ENCODE measurements at regions not wholly inside any gene's neighbourhood (a gene's known extent, or its start where the extent isn't known, plus 50 kb on each side); places are given as distances from the start of the nearest gene placed in this dataset.

GRCh38 chr2:225192869-225193268 is 150.6 kb upstream of the DOCK10 start:
- Histone ChIP-seq H3K4me1 (ENCODE audit: control insufficient read depth, insufficient read depth, low read length) (no peaks in the 10 kb centered on the region), H3K27ac (ENCODE audit: extremely low read depth, low read depth, low read length) (no peak overlapping the region), H3K9me3 (ENCODE audit: control insufficient read depth, insufficient read depth, low read depth, low read length) (no peaks in the 10 kb centered on the region), H3K36me3 (ENCODE audit: control insufficient read depth in 2 of 2, insufficient read depth in 1 of 2, low read length in 2 of 2) (no peaks in the 10 kb centered on the region), H3K4me3 (ENCODE audit: low read depth, low read length) (no peak overlapping the region)
- POLR2A ChIA-PET: no interaction called here
- CTCF ChIA-PET: no interaction called here
- TF ChIP-seq ZNF776 (tag by site-specific recombination; IDR thresholded peaks at IDR 0.05; ENCODE audit: borderline replicate concordance) (no peak), ZSCAN5A (tag by site-specific recombination; IDR thresholded peaks at IDR 0.05) (no peak), PRDM1 (tag by site-specific recombination; IDR thresholded peaks at IDR 0.05) (no peak), ZNF366 (tag by site-specific recombination; conservative IDR thresholded peaks at IDR 0.05) (no peak), ZFP3 (tag by site-specific recombination; IDR thresholded peaks at IDR 0.05; ENCODE audit: low read depth) (no peak), ZNF629 (tag by site-specific recombination; IDR thresholded peaks at IDR 0.05) (no peak), ZNF488 (tag by site-specific recombination; IDR thresholded peaks at IDR 0.05) (no peak), ZNF561 (tag by site-specific recombination; IDR thresholded peaks at IDR 0.05; ENCODE audit: borderline replicate concordance) (no peak), HOXC10 (CRISPR knock-in tag; IDR thresholded peaks at IDR 0.05) (no peak), ZBTB21 (tag by site-specific recombination; IDR thresholded peaks at IDR 0.05) (no peak), BCL11A (tag by site-specific recombination; IDR thresholded peaks at IDR 0.05; ENCODE audit: low read depth) (no peak), ZNF157 (tag by site-specific recombination; IDR thresholded peaks at IDR 0.05) (no peak), ZNF639 (tag by site-specific recombination; IDR thresholded peaks at IDR 0.05) (no peak), MZF1 (tag by site-specific recombination; IDR thresholded peaks at IDR 0.05; ENCODE audit: borderline replicate concordance) (no peak), ZNF610 (tag by site-specific recombination; IDR thresholded peaks at IDR 0.05; ENCODE audit: borderline replicate concordance) (no peak), ZNF18 (tag by site-specific recombination; IDR thresholded peaks at IDR 0.05) (no peak), ZNF548 (tag by site-specific recombination; IDR thresholded peaks at IDR 0.05) (no peak), ZNF350 (tag by site-specific recombination; IDR thresholded peaks at IDR 0.05) (no peak), SP2 (tag by site-specific recombination; IDR thresholded peaks at IDR 0.05) (no peak), ZBTB7A (tag by site-specific recombination; IDR thresholded peaks at IDR 0.05; ENCODE audit: low read depth) (no peak)

GRCh38 chr2:225190987-225191386 is 148.7 kb upstream of the DOCK10 start:
- Histone ChIP-seq H3K9me3 (ENCODE audit: control insufficient read depth, insufficient read depth, low read depth, low read length) (no peaks in the 10 kb centered on the region), H3K4me3 (ENCODE audit: low read depth, low read length) (no peak overlapping the region), H3K36me3 (ENCODE audit: control insufficient read depth in 2 of 2, insufficient read depth in 1 of 2, low read length in 2 of 2) (no peaks in the 10 kb centered on the region), H3K27ac (ENCODE audit: extremely low read depth, low read depth, low read length) (no peak overlapping the region), H3K4me1 (ENCODE audit: control insufficient read depth, insufficient read depth, low read length) (no peaks in the 10 kb centered on the region)
- ChIA-PET CTCF (no interaction called here), POLR2A (no interaction called here)
- no peak for TF ChIP-seq GLIS2 (tag by site-specific recombination; IDR thresholded peaks at IDR 0.05)
- TF ChIP-seq ZNF311 (tag by site-specific recombination; IDR thresholded peaks at IDR 0.05; ENCODE audit: borderline replicate concordance): no peak
- TF ChIP-seq PBX3 (CRISPR knock-in tag; IDR thresholded peaks at IDR 0.05): no peak
- TF ChIP-seq ZNF518A (tag by site-specific recombination; conservative IDR thresholded peaks at IDR 0.05; ENCODE audit: low read depth): no peak

All from HEK293 (cell line).